HepG2 (cell line): ENCODE measurements at regions not wholly inside any gene's neighbourhood (a gene's known extent, or its start where the extent isn't known, plus 50 kb on each side); places are given as distances from the start of the nearest gene placed in this dataset.

Source experiments
- EHMT2 ChIP-seq: fragments of 200-600 bp; sonication (generic); IDR thresholded peaks from 2 replicates; pipeline ENCODE4 v1.7.0; 2017; ENCODE audit warnings: antibody characterized with exemption, low read depth, low read length, borderline replicate concordance
- KLF13 ChIP-seq: sonication (generic); formaldehyde crosslinking; IDR thresholded peaks from 2 replicates; pipeline ENCODE4 v1.4.0; 2020; ENCODE audit warnings: mild to moderate bottlenecking, missing genetic modification reagents
- MATR3 ChIP-seq: sonication (generic); formaldehyde crosslinking; IDR thresholded peaks from 2 replicates; pipeline ENCODE4 v1.4.0; 2020; ENCODE audit warnings: missing genetic modification reagents
- SOX13 ChIP-seq, 3 experiments: fragments of 450-650 bp in 1 of 3; sonication (generic) in 1 of 3; formaldehyde crosslinking in 1 of 3; IDR thresholded peaks in 2 of 3; conservative IDR thresholded peaks in 1 of 3; 2 replicates each; pipeline versions ENCODE4 v1.5.0 to v1.6.1; 2016 to 2020; ENCODE audit warnings: antibody characterized with exemption in 1 of 3, mild to moderate bottlenecking in 1 of 3, missing compliant biosample characterization in 1 of 3, missing genetic modification reagents in 1 of 3, moderate library complexity in 1 of 3
- ZNF274 ChIP-seq: sonication (generic); formaldehyde crosslinking; IDR thresholded peaks from 2 replicates; pipeline ENCODE4 v1.5.1; 2020; ENCODE audit warnings: mild to moderate bottlenecking, missing genetic modification reagents
- ZNF484 ChIP-seq: sonication (generic); formaldehyde crosslinking; IDR thresholded peaks from 2 replicates; pipeline ENCODE4 v1.5.1; 2020; ENCODE audit warnings: mild to moderate bottlenecking, low read depth, missing genetic modification reagents, borderline replicate concordance
- ZSCAN12 ChIP-seq: sonication (generic); formaldehyde crosslinking; IDR thresholded peaks from 2 replicates; pipeline ENCODE4 v1.9.0; 2021; ENCODE audit warnings: mild to moderate bottlenecking, missing genetic modification reagents
- TF ChIP-seq, protein P1 (sequence below): sonication (generic); formaldehyde crosslinking; IDR thresholded peaks from 2 replicates; pipeline ENCODE4 v1.4.0; 2020; ENCODE audit warnings: mild to moderate bottlenecking, missing genetic modification reagents
- TF ChIP-seq, protein P2 (sequence below): sonication (generic); formaldehyde crosslinking; IDR thresholded peaks from 2 replicates; pipeline ENCODE4 v1.9.0; 2022; ENCODE audit warnings: low read depth, missing genetic modification reagents
- TF ChIP-seq, protein P3 (sequence below): sonication (generic); formaldehyde crosslinking; IDR thresholded peaks from 2 replicates; pipeline ENCODE4 v1.4.0; 2020; ENCODE audit warnings: missing genetic modification reagents
- TF ChIP-seq, protein P4 (sequence below): sonication (generic); formaldehyde crosslinking; IDR thresholded peaks from 2 replicates; pipeline ENCODE4 v1.5.1; 2020; ENCODE audit warnings: missing genetic modification reagents, mild to moderate bottlenecking, borderline replicate concordance
- TF ChIP-seq, protein P5 (sequence below): sonication (generic); formaldehyde crosslinking; IDR thresholded peaks from 2 replicates; pipeline ENCODE4 v1.4.0; 2020; ENCODE audit warnings: missing genetic modification reagents, mild to moderate bottlenecking, borderline replicate concordance
- TF ChIP-seq, protein P6 (sequence below): sonication (generic); formaldehyde crosslinking; conservative IDR thresholded peaks from 2 replicates; pipeline ENCODE4 v1.4.0; 2020; ENCODE audit warnings: mild to moderate bottlenecking, missing genetic modification reagents, moderate library complexity

DNA sequence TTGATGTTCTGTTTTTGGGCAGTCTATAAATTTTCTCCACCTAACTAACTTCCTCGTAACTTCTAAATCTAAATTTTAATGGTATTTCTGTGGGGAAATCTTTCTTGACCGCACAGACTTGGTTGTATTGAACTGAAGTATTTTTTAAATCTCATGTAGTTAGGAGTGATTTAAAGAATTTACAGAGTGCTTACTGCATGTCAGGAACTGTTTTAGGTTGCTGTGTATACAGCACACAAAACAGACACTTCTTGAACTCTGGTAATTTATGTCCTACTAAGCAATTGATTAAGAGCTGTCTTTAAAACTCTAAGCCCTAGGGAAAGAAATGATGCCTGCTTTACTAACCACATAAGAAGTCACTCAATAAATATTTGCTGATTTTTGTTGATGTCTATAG is 1350.2 kb downstream of the ZPLD1 start (continued):
- no peak for TF ChIP-seq SOX13 (IDR thresholded peaks at IDR 0.05)
- no peak for TF ChIP-seq SOX13 (CRISPR knock-in tag; conservative IDR thresholded peaks at IDR 0.05 in 1 of 2, IDR thresholded peaks at IDR 0.05 in 1 of 2)
- no peak for TF ChIP-seq ZSCAN12 (CRISPR knock-in tag)
- TF ChIP-seq, protein P1, sequence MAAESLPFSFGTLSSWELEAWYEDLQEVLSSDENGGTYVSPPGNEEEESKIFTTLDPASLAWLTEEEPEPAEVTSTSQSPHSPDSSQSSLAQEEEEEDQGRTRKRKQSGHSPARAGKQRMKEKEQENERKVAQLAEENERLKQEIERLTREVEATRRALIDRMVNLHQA (CRISPR knock-in tag): no peak
- no peak for TF ChIP-seq KLF13 (CRISPR knock-in tag)
- TF ChIP-seq, protein P2, sequence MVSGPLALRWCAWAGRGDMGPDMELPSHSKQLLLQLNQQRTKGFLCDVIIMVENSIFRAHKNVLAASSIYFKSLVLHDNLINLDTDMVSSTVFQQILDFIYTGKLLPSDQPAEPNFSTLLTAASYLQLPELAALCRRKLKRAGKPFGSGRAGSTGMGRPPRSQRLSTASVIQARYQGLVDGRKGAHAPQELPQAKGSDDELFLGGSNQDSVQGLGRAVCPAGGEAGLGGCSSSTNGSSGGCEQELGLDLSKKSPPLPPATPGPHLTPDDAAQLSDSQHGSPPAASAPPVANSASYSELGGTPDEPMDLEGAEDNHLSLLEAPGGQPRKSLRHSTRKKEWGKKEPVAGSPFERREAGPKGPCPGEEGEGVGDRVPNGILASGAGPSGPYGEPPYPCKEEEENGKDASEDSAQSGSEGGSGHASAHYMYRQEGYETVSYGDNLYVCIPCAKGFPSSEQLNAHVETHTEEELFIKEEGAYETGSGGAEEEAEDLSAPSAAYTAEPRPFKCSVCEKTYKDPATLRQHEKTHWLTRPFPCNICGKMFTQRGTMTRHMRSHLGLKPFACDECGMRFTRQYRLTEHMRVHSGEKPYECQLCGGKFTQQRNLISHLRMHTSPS (CRISPR knock-in tag): no peak
- no peak for TF ChIP-seq MATR3 (CRISPR knock-in tag)
- TF ChIP-seq, protein P3, sequence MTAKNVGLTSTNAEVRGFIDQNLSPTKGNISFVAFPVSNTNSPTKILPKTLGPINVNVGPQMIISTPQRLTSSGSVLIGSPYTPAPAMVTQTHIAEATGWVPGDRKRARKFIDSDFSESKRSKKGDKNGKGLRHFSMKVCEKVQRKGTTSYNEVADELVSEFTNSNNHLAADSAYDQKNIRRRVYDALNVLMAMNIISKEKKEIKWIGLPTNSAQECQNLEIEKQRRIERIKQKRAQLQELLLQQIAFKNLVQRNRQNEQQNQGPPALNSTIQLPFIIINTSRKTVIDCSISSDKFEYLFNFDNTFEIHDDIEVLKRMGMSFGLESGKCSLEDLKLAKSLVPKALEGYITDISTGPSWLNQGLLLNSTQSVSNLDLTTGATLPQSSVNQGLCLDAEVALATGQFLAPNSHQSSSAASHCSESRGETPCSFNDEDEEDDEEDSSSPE (CRISPR knock-in tag): no peak
- TF ChIP-seq, protein P4, sequence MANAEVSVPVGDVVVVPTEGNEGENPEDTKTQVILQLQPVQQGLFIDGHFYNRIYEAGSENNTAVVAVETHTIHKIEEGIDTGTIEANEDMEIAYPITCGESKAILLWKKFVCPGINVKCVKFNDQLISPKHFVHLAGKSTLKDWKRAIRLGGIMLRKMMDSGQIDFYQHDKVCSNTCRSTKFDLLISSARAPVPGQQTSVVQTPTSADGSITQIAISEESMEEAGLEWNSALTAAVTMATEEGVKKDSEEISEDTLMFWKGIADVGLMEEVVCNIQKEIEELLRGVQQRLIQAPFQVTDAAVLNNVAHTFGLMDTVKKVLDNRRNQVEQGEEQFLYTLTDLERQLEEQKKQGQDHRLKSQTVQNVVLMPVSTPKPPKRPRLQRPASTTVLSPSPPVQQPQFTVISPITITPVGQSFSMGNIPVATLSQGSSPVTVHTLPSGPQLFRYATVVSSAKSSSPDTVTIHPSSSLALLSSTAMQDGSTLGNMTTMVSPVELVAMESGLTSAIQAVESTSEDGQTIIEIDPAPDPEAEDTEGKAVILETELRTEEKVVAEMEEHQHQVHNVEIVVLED (CRISPR knock-in tag): no peak
- TF ChIP-seq EHMT2: no peak
- TF ChIP-seq ZNF484: no peak
- no peak for TF ChIP-seq ZNF274 (CRISPR knock-in tag)
- TF ChIP-seq, protein P5, sequence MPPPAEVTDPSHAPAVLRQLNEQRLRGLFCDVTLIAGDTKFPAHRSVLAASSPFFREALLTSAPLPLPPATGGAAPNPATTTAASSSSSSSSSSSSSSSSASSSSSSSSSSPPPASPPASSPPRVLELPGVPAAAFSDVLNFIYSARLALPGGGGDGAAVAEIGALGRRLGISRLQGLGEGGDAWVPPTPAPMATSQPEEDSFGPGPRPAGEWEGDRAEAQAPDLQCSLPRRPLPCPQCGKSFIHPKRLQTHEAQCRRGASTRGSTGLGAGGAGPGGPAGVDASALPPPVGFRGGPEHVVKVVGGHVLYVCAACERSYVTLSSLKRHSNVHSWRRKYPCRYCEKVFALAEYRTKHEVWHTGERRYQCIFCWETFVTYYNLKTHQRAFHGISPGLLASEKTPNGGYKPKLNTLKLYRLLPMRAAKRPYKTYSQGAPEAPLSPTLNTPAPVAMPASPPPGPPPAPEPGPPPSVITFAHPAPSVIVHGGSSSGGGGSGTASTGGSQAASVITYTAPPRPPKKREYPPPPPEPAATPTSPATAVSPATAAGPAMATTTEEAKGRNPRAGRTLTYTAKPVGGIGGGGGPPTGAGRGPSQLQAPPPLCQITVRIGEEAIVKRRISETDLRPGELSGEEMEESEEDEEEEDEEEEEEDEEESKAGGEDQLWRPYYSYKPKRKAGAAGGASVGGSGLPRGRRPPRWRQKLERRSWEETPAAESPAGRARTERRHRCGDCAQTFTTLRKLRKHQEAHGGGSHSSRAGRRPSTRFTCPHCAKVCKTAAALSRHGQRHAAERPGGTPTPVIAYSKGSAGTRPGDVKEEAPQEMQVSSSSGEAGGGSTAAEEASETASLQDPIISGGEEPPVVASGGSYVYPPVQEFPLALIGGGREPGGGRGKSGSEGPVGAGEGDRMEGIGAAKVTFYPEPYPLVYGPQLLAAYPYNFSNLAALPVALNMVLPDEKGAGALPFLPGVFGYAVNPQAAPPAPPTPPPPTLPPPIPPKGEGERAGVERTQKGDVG (CRISPR knock-in tag): no peak
- TF ChIP-seq, protein P6, sequence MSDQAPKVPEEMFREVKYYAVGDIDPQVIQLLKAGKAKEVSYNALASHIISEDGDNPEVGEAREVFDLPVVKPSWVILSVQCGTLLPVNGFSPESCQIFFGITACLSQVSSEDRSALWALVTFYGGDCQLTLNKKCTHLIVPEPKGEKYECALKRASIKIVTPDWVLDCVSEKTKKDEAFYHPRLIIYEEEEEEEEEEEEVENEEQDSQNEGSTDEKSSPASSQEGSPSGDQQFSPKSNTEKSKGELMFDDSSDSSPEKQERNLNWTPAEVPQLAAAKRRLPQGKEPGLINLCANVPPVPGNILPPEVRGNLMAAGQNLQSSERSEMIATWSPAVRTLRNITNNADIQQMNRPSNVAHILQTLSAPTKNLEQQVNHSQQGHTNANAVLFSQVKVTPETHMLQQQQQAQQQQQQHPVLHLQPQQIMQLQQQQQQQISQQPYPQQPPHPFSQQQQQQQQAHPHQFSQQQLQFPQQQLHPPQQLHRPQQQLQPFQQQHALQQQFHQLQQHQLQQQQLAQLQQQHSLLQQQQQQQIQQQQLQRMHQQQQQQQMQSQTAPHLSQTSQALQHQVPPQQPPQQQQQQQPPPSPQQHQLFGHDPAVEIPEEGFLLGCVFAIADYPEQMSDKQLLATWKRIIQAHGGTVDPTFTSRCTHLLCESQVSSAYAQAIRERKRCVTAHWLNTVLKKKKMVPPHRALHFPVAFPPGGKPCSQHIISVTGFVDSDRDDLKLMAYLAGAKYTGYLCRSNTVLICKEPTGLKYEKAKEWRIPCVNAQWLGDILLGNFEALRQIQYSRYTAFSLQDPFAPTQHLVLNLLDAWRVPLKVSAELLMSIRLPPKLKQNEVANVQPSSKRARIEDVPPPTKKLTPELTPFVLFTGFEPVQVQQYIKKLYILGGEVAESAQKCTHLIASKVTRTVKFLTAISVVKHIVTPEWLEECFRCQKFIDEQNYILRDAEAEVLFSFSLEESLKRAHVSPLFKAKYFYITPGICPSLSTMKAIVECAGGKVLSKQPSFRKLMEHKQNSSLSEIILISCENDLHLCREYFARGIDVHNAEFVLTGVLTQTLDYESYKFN: no peak
